Esophagus (tissue), 2 donors: ENCODE measurements at regions not wholly inside any gene's neighbourhood (a gene's known extent, or its start where the extent isn't known, plus 50 kb on each side); places are given as distances from the start of the nearest gene placed in this dataset.

Experiments
- H3K27ac ChIP-seq, 2 donors: one replicate each; pipeline ENCODE4 v1.5.1; 2013; ENCODE audit warnings: low read depth in 2 of 2, mild to moderate bottlenecking in 2 of 2, inconsistent platforms in 1 of 2, low read length in 1 of 2, moderate library complexity in 1 of 2
- H3K27me3 ChIP-seq, 2 donors: one replicate each; pipeline ENCODE4 v1.6.1; 2013; ENCODE audit warnings: low read length in 2 of 2, control low read depth in 1 of 2, mild to moderate bottlenecking in 1 of 2; ENCODE audit not compliant: insufficient read depth in 2 of 2, control insufficient read depth in 1 of 2
- H3K36me3 ChIP-seq, 2 donors: one replicate each; pipeline ENCODE4 v1.6.1; 2013; ENCODE audit warnings: low read length in 1 of 2; ENCODE audit not compliant: control insufficient read depth in 2 of 2, insufficient read depth in 2 of 2
- H3K4me1 ChIP-seq, 2 donors: one replicate each; pipeline ENCODE4 v1.6.1; 2013; ENCODE audit warnings: low read length in 1 of 2; ENCODE audit not compliant: control insufficient read depth in 2 of 2, insufficient read depth in 2 of 2
- H3K4me3 ChIP-seq, 2 donors: one replicate each; pipeline ENCODE4 v1.5.1; 2013; ENCODE audit warnings: low read length in 2 of 2, mild to moderate bottlenecking in 2 of 2, low read depth in 1 of 2, moderate library complexity in 1 of 2
- H3K9me3 ChIP-seq, 2 donors: one replicate each; pipeline ENCODE4 v1.6.1; 2013; ENCODE audit warnings: mild to moderate bottlenecking in 2 of 2, low read depth in 1 of 2, low read length in 1 of 2, moderate library complexity in 1 of 2; ENCODE audit not compliant: control insufficient read depth in 2 of 2, insufficient read depth in 1 of 2
- WGBS, 2 donors: extraction: QIAGEN DNeasy Blood & Tissue Kit; methylation state at CpG; one replicate each; pipeline ENCODE4 v1.1.7; 2013; 5-methylcytosine and 5-hydroxymethylcytosine counted together
- donor health status: healthy with polysubstance abuse.
- donor health status: Bipolar disorder and iron deficiency.

DNA sequence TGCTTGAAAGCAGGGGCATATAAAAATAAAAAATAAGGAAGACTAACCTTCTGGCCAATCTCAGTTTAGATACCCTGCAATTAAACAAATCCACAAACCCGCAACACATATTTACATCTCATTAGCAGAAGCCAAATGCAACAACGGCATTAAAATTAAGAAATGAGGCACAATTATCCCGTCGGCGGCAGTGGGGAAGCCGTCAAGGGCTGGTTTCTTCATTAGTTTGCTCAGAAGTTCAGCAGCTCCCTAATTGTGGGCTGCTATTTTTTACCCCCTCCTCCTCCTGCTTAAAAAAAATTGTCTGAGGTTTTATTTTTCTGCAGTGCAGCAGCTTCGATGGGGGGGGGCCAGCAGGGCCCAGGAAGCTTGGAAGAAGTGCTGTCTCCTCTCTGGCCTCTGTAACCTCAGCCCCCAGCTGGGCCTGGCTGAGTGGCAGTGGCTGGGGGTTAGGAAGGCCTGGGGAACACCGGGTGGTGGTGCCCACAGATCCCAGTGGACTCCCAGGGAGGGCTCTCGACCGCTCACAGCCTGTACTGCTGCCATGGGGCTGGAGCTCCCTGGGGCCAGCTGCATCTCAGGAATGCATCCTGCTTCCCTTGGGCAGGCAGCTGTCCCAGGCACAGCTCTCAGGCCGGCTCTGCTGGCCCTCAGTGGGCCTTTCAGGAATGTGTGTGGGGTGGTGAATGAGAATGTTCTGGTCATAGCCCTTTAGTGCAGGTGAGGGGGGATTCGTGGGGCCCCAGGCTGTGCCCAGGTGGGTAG is 148.7 kb upstream of the B3GAT1 start:
- Histone ChIP-seq H3K9me3 (peaks cover 0 to 2% of the 10 kb centered on the region in 2 donors), H3K36me3 (no peaks in the 10 kb centered on the region), H3K4me1 (no peaks in the 10 kb centered on the region), H3K4me3 (no peak overlapping the region), H3K27ac (no peak overlapping the region), H3K27me3 (no peaks in the 10 kb centered on the region)
- 63 to 71% methylated on average over 12 of the region's 12 CpGs for WGBS, 2 donors

DNA sequence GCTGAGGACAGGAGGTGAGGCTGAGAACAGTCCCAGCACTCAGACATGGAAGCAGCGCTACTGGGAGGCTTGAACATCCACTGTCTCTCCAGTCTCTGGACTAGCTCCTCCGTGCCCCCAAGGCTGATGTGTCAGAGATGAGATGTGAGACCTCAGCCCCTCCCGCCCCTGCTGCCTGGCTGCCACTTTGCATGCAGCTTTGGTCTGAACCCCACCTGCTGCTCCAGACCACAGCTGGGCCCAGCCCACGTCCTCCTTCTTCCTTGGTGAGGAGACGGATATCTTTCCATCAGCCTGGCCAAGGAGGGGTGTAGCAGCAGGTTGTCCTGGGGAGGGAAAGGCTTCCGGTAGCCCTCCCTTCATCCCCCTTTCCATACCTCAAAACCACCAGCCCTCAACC is 148.0 kb upstream of the B3GAT1 start:
- Histone ChIP-seq H3K36me3 (no peaks in the 10 kb centered on the region), H3K4me1 (no peaks in the 10 kb centered on the region), H3K4me3 (no peak overlapping the region), H3K27me3 (no peaks in the 10 kb centered on the region), H3K9me3 (no peaks in the 10 kb centered on the region), H3K27ac (no peak overlapping the region)
- 62 to 67% methylated on average over 5 to 6 of the region's 6 CpGs for WGBS, 2 donors

DNA sequence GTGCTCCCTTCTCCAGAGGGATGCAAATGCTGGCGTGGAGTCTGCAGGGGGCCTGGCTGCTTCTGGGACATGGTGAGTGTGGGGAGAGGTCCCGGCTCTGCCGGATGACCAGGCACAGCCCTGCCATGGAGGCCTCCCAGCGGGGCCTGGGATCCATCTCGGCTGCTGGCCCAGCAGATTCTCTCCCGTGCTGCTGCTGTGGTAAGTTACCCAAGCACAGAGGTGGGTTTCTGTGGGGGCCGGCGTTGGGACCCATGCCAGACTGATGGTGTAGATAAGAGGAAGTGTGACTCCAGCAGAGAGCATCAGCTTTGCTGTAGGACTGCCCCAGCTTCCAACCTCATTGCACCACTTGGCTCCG is 147.5 kb upstream of the B3GAT1 start:
- H3K36me3 ChIP-seq, result no peaks in the 10 kb centered on the region
- no peaks in the 10 kb centered on the region for H3K9me3 ChIP-seq
- no peaks in the 10 kb centered on the region for H3K27me3 ChIP-seq
- H3K27ac ChIP-seq, result no peak overlapping the region
- 53 to 59% methylated on average over 9 of the region's 9 CpGs for whole genome bisulfite sequencing, 2 donors
- H3K4me1 ChIP-seq, result no peaks in the 10 kb centered on the region
- no peak overlapping the region for H3K4me3 ChIP-seq

DNA sequence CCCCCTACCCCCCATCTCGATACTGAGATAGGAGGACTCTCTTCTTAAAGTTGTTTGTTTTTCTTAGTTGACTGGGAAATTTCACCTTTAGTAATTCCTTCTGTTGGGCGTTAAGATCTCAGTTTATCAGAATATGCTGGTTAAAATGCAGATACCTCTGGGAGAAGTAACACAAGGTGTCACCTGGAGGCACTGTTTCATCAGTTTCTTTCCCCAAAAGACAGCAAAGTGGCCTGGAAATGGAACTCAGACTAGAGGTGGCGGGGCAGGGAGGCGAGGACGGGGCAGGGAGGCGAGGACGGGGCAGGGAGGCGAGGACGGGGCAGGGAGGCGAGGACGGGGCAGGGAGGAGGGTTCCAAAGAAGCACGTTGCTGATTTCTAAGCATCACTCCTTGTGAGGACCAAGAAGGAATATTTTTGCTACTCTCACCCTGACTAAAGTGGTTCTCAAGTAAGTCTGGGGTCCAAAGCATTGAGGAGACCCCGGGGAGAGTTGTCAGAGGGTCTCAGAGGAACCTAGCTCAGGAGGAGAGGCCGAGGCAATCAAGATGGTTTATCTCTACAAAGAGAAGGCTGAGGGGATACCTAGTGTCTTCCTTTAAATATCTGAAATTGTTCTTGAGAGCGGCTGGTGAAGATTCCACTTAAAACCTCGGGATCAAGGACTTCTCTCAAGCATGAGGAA is 147.0 kb upstream of the B3GAT1 start:
- no peak overlapping the region for H3K27ac ChIP-seq
- no peaks in the 10 kb centered on the region for H3K4me1 ChIP-seq
- no peaks in the 10 kb centered on the region for H3K9me3 ChIP-seq
- H3K4me3 ChIP-seq, result no peak overlapping the region
- no peaks in the 10 kb centered on the region for H3K36me3 ChIP-seq
- WGBS, 2 donors, result 69 to 71% methylated on average over 16 of the region's 16 CpGs
- no peaks in the 10 kb centered on the region for H3K27me3 ChIP-seq

DNA sequence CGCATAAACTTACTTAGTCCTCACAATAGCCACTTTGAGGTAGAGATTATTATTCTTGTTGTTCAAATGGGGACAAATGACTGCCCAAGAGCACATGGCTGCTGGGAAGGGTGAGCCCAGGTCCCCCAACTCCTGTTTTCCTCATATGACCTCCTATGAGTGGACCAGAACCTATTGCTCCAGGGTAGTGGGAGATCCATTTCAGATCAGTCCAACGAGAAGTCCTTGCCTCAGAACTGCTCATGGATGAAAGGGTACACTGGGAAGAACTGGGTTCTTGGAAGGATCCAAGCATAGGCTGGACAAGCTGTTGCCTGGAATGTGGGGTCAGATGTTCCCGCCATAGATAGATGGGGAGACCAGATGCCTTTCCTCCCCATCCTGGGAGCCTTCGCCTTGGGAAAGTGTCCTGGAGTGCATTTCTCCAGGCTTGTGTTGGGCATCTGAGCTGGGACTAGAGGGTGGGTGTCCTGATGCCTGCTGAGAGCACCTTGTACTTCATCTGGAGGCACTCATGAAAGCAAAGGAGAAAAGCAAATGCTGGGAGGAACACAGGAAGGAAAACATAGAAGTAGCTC is 146.3 kb upstream of the B3GAT1 start:
- no peak overlapping the region for H3K4me3 ChIP-seq
- no peaks in the 10 kb centered on the region for H3K36me3 ChIP-seq
- no peaks in the 10 kb centered on the region for H3K27me3 ChIP-seq
- H3K9me3 ChIP-seq, result no peaks in the 10 kb centered on the region
- no peak overlapping the region for H3K27ac ChIP-seq
- no peaks in the 10 kb centered on the region for H3K4me1 ChIP-seq
- 83 to 86% methylated on average over 4 of the region's 4 CpGs for WGBS, 2 donors

DNA sequence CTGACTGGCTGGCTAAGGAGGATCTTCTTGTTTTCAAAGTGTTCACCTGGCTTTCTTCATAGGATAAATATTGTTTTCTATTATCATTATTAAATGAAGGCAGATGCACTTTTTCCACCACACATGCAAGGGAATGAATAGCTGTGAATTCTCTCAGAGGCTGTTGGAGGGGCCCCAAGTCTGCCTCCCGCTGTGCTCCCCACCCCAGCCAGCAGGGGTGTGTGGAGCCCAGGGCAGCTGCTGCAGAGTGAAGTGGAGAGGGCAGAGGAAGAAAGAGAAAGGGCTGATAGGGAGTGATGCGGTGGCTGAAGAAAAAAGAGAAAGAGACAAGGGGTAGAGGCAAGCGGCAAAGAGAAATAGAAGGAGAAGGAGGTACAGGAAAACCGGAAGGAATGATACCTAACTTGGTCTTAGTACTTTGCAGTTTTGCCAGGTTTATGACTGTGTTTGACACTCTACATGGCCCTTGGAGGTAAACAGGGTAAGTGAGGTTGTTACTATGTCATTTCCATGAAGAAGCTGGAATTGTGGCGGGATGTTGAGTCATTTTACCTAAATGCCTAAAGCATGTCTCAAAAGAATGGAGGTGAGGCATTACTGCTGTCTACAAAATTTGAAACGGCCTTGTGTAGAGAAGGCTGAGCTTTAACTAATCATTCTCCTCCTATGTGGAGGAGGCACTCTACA is 145.7 kb upstream of the B3GAT1 start:
- Histone ChIP-seq H3K36me3 (no peaks in the 10 kb centered on the region), H3K4me3 (no peak overlapping the region), H3K4me1 (no peaks in the 10 kb centered on the region), H3K9me3 (no peaks in the 10 kb centered on the region), H3K27me3 (no peaks in the 10 kb centered on the region), H3K27ac (no peak overlapping the region)
- 70 to 75% methylated on average over 6 of the region's 6 CpGs for WGBS, 2 donors

DNA sequence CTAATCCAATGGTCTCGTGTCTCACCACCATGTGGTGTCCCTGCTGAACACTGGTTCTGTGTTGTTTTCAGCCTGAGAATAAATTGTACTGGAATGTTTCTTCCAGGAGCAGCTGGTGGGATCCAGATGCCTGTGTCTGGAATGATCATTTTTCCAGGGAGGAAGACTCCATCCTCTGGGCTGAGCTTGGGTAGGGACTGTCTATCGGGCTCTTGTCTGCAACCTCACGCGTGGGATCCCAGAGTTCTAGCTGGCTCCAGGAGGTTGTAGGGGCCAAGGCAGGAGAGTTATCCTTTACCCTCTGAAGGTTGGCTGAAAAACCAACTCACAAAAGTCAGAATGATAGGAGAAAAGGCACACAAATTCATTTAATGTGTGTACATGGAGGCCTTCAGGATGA is 144.1 kb upstream of the B3GAT1 start:
- WGBS, 2 donors, result 91 to 94% methylated on average over 4 of the region's 4 CpGs

DNA sequence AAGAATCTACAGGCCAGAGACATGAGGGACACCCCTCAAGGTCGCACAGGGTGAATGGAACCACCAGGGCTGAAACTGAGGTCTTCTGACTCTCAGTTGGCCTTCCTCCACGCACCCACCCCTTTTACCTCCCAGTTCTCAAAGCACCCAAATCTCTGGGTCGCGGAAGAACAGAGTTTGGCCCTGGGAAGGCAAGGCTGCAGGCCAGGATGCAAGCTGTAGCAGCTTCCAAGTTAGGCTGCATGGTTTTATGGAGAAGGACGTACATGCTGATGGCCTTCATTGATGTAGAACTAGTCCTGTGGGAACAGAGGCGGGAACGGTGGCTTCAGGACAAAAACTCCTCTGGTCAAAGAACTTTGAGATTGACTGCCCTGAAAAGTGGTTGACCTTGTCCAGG is 143.5 kb upstream of the B3GAT1 start:
- Histone ChIP-seq H3K27ac (no peak overlapping the region), H3K36me3 (no peaks in the 10 kb centered on the region), H3K27me3 (no peaks in the 10 kb centered on the region), H3K9me3 (no peaks in the 10 kb centered on the region), H3K4me3 (no peak overlapping the region), H3K4me1 (no peaks in the 10 kb centered on the region)
- 88 to 89% methylated on average over 7 of the region's 7 CpGs for WGBS, 2 donors

More for the DNA sequence above, 144.1 kb upstream of the B3GAT1 start:
- H3K27me3 ChIP-seq, result no peaks in the 10 kb centered on the region
- H3K9me3 ChIP-seq, result no peaks in the 10 kb centered on the region
- no peaks in the 10 kb centered on the region for H3K4me1 ChIP-seq
- no peaks in the 10 kb centered on the region for H3K36me3 ChIP-seq
- H3K27ac ChIP-seq, result no peak overlapping the region
- no peak overlapping the region for H3K4me3 ChIP-seq

DNA sequence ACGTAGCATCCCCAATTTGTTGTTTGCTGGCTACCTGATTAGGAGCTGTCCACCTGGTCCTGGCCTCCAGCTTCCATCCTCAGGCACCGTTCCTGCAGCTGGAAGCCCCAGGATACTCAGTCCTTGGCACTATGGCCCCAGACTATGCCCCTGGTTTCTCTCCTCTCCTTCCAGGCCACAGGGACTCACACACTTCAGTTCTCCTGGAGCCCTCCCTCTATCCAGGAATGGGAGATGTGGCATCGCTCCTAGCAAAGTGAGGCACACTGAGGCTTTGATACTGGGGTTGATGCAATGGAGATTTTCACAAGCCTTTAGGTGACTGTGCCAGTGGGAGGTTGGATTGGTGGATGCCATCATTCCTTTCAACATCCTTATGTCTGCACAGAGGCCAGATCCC is 142.8 kb upstream of the B3GAT1 start:
- Histone ChIP-seq H3K27ac (no peak overlapping the region), H3K4me3 (no peak overlapping the region), H3K36me3 (no peaks in the 10 kb centered on the region), H3K4me1 (no peaks in the 10 kb centered on the region), H3K27me3 (no peaks in the 10 kb centered on the region), H3K9me3 (no peaks in the 10 kb centered on the region)
- 79 to 83% methylated on average over 3 of the region's 3 CpGs for WGBS, 2 donors
